CD4-positive, alpha-beta T cell treated with Interleukin-2 at 100 ng/mL for 4 hours (primary cell): ENCODE measurements at regions not wholly inside any gene's neighbourhood (a gene's known extent, or its start where the extent isn't known, plus 50 kb on each side); places are given as distances from the start of the nearest gene placed in this dataset.
"Not testable (repeated sequence)": the region's sequence is repeated elsewhere in the genome, so short reads cannot be mapped to it uniquely, and the experiment has no call there.

Source experiments
- DNase-seq: peaks from one replicate; pipeline ENCODE4 v3.0.0-alpha.2; 2020; ENCODE audit warnings: low spot score

GRCh38 chr13:89982407-89983095, 1364.9 kb upstream of the MIR17HG start:
- no peak for DNase-seq

GRCh38 chr13:89988206-89988605, 1359.3 kb upstream of the MIR17HG start:
- no peak for DNase-seq

GRCh38 chr13:90003566-90003965, 1343.9 kb upstream of the MIR17HG start:
- DNase-seq = no peak

GRCh38 chr13:90008707-90009149, 1338.8 kb upstream of the MIR17HG start:
- no peak for DNase-seq

GRCh38 chr13:90014038-90014437, 1333.4 kb upstream of the MIR17HG start:
- no peak for DNase-seq

- DNase-seq = no peak
These were observed 1331.7 kb upstream of the MIR17HG start for GRCh38 chr13:90015565-90016507.

GRCh38 chr13:90016688-90017087, 1330.8 kb upstream of the MIR17HG start:
- no peak for DNase-seq

GRCh38 chr13:90020536-90021070, 1326.9 kb upstream of the MIR17HG start:
- no peak for DNase-seq

GRCh38 chr13:90027409-90027808, 1320.1 kb upstream of the MIR17HG start:
- DNase-seq = no peak

GRCh38 chr13:90032313-90032712, 1315.2 kb upstream of the MIR17HG start:
- DNase-seq = no peak

- no peak for DNase-seq
These were observed 1314.5 kb upstream of the MIR17HG start for GRCh38 chr13:90032841-90033493.

GRCh38 chr13:90039516-90039915, 1308.0 kb upstream of the MIR17HG start:
- no peak for DNase-seq

- DNase-seq = no peak
These were observed 1299.9 kb upstream of the MIR17HG start for GRCh38 chr13:90047600-90047999.

- DNase-seq = no peak
These were observed 1297.4 kb upstream of the MIR17HG start for GRCh38 chr13:90049989-90050671.

- no peak for DNase-seq
These were observed 1292.4 kb upstream of the MIR17HG start for GRCh38 chr13:90055121-90055520.

GRCh38 chr13:90055760-90056159, 1291.7 kb upstream of the MIR17HG start:
- DNase-seq = no peak

- DNase-seq = not testable (repeated sequence)
These were observed 1283.3 kb upstream of the MIR17HG start for GRCh38 chr13:90064226-90064625.

- DNase-seq = no peak
These were observed 1278.8 kb upstream of the MIR17HG start for GRCh38 chr13:90068658-90069057.

GRCh38 chr13:90070362-90070761, 1277.1 kb upstream of the MIR17HG start:
- no peak for DNase-seq

GRCh38 chr13:90070837-90071525, 1276.5 kb upstream of the MIR17HG start:
- DNase-seq = no peak

- no peak for DNase-seq
These were observed 1262.7 kb upstream of the MIR17HG start for GRCh38 chr13:90084684-90085290.
